Body of pancreas (tissue), 4 donors: ENCODE measurements at regions not wholly inside any gene's neighbourhood (a gene's known extent, or its start where the extent isn't known, plus 50 kb on each side); places are given as distances from the start of the nearest gene placed in this dataset.

Experiments used
- ATAC-seq: fragments of 150-250 bp; one replicate; pipeline ENCODE4 v1.9.1; 2016
- DNase-seq, 4 donors: peaks; one replicate each; pipeline ENCODE4 v3.0.0-alpha.2; 2019
- H3K27ac ChIP-seq, 4 donors: fragments of 200-600 bp; sonication (generic); 1 replicate in 3 of 4; 2 replicates in 1 of 4; pipeline versions ENCODE4 v1.5.1 to v1.6.1; 2016 to 2019; ENCODE audit warnings: mild to moderate bottlenecking in 1 of 4, mixed read lengths in 1 of 4, moderate library complexity in 1 of 4
- H3K27me3 ChIP-seq, 2 donors: fragments of 200-600 bp; sonication (generic); one replicate each; pipeline ENCODE4 v1.6.0; 2016; ENCODE audit warnings: mild to moderate bottlenecking in 1 of 2
- H3K36me3 ChIP-seq, 2 donors: fragments of 200-600 bp; sonication (generic); replicated peaks in 1 of 2; 2 replicates each; pipeline ENCODE4 v1.5.1; 2016; ENCODE audit warnings: low read depth in 2 of 2; ENCODE audit not compliant: insufficient read depth in 1 of 2
- H3K4me1 ChIP-seq: fragments of 200-600 bp; sonication (generic); one replicate; pipeline ENCODE4 v1.6.0; 2016
- H3K4me3 ChIP-seq, 2 donors: fragments of 200-600 bp; sonication (generic); 1 replicate in 1 of 2; 2 replicates in 1 of 2; pipeline ENCODE4 v1.5.1; 2016 to 2019
- H3K9me3 ChIP-seq, 3 donors: fragments of 200-600 bp; sonication (generic); 1 replicate in 2 of 3; 2 replicates in 1 of 3; pipeline ENCODE4 v1.5.1; 2016
- POLR2A ChIP-seq, 3 donors: fragments of 450-650 bp; IDR thresholded peaks; one replicate each; pipeline ENCODE4 v1.6.1; 2016; ENCODE audit warnings: antibody characterized with exemption in 3 of 3, mild to moderate bottlenecking in 2 of 3
- WGBS, 2 donors: methylation state at CpG; one replicate each; pipeline ENCODE4 v1.1.5; 2017; 5-methylcytosine and 5-hydroxymethylcytosine counted together
- intact Hi-C: fragments of 100-400 bp; cut with DNase I; formaldehyde crosslinking; loops from one replicate; pipeline ENCODE4 v1.15.1; 2023
- TF ChIP-seq, protein P1 (sequence below), 7 experiments: fragments of 450-650 bp in 4 of 7; fragments of 200-600 bp in 3 of 7; sonication (generic) in 3 of 7; IDR thresholded peaks; one replicate each; pipeline ENCODE4 v1.5.1; 2016 to 2019; ENCODE audit warnings: antibody characterized with exemption in 7 of 7

- no peak for ATAC-seq
- intact Hi-C loops, result no loop called here
Observed at GRCh38 chr18:43420091-43420490, 142.8 kb upstream of the SYT4 start.

DNA sequence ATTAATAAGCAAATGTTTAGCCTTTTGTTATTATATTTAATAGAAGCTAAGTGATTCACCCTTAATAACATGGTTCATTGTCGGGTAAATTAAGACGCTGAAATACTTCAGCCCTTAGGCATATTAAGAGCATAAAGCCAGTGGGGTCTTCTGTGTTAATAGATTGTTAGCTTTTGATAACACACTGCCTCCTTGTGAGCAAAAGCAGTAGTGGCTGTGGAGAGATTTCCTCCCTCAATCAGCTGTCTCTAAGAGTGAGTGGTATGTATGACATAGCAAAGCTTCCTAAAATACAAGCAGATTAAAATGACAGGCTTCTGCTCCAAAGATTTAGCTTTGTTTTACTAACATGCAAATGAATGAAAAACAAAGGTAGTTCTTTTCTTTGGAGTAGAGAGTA is 143.7 kb upstream of the SYT4 start:
- TF ChIP-seq POLR2A (IDR thresholded peaks at IDR 0.05), result no peak
- TF ChIP-seq, protein P1, sequence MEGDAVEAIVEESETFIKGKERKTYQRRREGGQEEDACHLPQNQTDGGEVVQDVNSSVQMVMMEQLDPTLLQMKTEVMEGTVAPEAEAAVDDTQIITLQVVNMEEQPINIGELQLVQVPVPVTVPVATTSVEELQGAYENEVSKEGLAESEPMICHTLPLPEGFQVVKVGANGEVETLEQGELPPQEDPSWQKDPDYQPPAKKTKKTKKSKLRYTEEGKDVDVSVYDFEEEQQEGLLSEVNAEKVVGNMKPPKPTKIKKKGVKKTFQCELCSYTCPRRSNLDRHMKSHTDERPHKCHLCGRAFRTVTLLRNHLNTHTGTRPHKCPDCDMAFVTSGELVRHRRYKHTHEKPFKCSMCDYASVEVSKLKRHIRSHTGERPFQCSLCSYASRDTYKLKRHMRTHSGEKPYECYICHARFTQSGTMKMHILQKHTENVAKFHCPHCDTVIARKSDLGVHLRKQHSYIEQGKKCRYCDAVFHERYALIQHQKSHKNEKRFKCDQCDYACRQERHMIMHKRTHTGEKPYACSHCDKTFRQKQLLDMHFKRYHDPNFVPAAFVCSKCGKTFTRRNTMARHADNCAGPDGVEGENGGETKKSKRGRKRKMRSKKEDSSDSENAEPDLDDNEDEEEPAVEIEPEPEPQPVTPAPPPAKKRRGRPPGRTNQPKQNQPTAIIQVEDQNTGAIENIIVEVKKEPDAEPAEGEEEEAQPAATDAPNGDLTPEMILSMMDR (IDR thresholded peaks at IDR 0.05), result no peak
- 39 to 61% methylated on average over 2 of the region's 2 CpGs for WGBS, 2 donors
- H3K9me3 ChIP-seq, result no peaks in the 10 kb centered on the region
- no peak for DNase-seq
- no peak overlapping the region for H3K4me3 ChIP-seq
- ATAC-seq, result no peak
- intact Hi-C loops, result no loop called here
- H3K36me3 ChIP-seq, result no peaks in the 10 kb centered on the region
- no peaks in the 10 kb centered on the region for H3K4me1 ChIP-seq
- H3K27me3 ChIP-seq, result no peaks in the 10 kb centered on the region
- no peak overlapping the region for H3K27ac ChIP-seq

More at GRCh38 chr18:43420091-43420490, 142.8 kb upstream of the SYT4 start:
- Histone ChIP-seq H3K36me3 (no peaks in the 10 kb centered on the region), H3K4me3 (no peak overlapping the region), H3K4me1 (no peaks in the 10 kb centered on the region), H3K9me3 (no peaks in the 10 kb centered on the region), H3K27ac (no peak overlapping the region), H3K27me3 (no peaks in the 10 kb centered on the region)
- DNase-seq, result no peak
- TF ChIP-seq POLR2A (IDR thresholded peaks at IDR 0.05), result no peak
- TF ChIP-seq, protein P1 (IDR thresholded peaks at IDR 0.05), result no peak

DNA sequence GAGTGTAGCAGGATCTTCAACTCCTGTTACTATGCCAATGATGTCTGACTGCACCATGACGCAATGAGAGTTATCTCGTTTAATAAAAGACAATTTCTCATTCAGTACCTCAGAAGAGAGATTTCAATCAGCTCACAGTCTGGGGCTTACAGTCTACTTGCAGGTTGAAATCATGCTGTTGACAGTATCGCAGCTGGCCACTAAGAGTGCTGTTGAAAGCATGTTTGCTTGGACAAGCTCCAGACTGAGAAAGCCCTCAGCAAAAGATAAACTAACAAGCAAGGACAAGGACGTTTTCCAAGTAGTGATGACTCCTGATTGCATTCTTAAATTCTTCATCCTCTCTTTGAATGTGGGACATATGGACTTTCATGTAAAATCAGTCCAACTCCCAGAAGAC is 145.2 kb upstream of the SYT4 start:
- 13 to 22% methylated on average over 4 of the region's 4 CpGs for WGBS, 2 donors
- H3K27me3 ChIP-seq, result no peaks in the 10 kb centered on the region
- no peaks in the 10 kb centered on the region for H3K9me3 ChIP-seq
- no peak overlapping the region for H3K27ac ChIP-seq
- intact Hi-C loops, result no loop called here
- ATAC-seq (no peak), DNase-seq (peak in 2 of 4 donors; percentile 7 to 10)
- TF ChIP-seq, protein P1 (IDR thresholded peaks at IDR 0.05), result peak in 1 of 7 experiments; percentile 7
- TF ChIP-seq POLR2A (IDR thresholded peaks at IDR 0.05), result no peak
- H3K4me3 ChIP-seq, result no peak overlapping the region
- no peaks in the 10 kb centered on the region for H3K36me3 ChIP-seq
- no peaks in the 10 kb centered on the region for H3K4me1 ChIP-seq

GRCh38 chr18:43435851-43436250 is 158.6 kb upstream of the SYT4 start:
- Histone ChIP-seq H3K4me3 (no peak overlapping the region), H3K27me3 (no peaks in the 10 kb centered on the region), H3K9me3 (peaks cover 0 to 12% (median 0%) of the 10 kb centered on the region in 3 donors), H3K27ac (no peak overlapping the region), H3K36me3 (no peaks in the 10 kb centered on the region), H3K4me1 (no peaks in the 10 kb centered on the region)
- no peak for TF ChIP-seq POLR2A (IDR thresholded peaks at IDR 0.05)
- TF ChIP-seq, protein P1 (IDR thresholded peaks at IDR 0.05), result no peak
- 66 to 84% methylated on average over 3 of the region's 3 CpGs for WGBS, 2 donors
- DNase-seq, result no peak
- ATAC-seq, result no peak
- intact Hi-C loops, result no loop called here

GRCh38 chr18:43442131-43442530 is 164.8 kb upstream of the SYT4 start:
- no peak for ATAC-seq
- DNase-seq, result no peak
- TF ChIP-seq, protein P1 (IDR thresholded peaks at IDR 0.05), result no peak
- TF ChIP-seq POLR2A (IDR thresholded peaks at IDR 0.05), result no peak
- Histone ChIP-seq H3K36me3 (no peaks in the 10 kb centered on the region), H3K27ac (no peak overlapping the region), H3K4me3 (no peak overlapping the region), H3K9me3 (peaks cover 0 to 12% (median 0%) of the 10 kb centered on the region in 3 donors), H3K27me3 (no peaks in the 10 kb centered on the region), H3K4me1 (no peaks in the 10 kb centered on the region)
- intact Hi-C loops, result no loop called here
- WGBS, 2 donors, result 61 to 70% methylated on average over 4 of the region's 4 CpGs
